ENCODE measurements at regions not wholly inside any gene's neighbourhood (a gene's known extent, or its start where the extent isn't known, plus 50 kb on each side); places are given as distances from the start of the nearest gene placed in this dataset.

- TF ChIP-seq POLR2AphosphoS5 (IDR thresholded peaks at IDR 0.05; ENCODE audit: insufficient read depth in 1 of 2, low read depth in 1 of 2) (no peak), CTCF (IDR thresholded peaks at IDR 0.05) (no peak), POLR2A (IDR thresholded peaks at IDR 0.05) (no peak)
Observed at GRCh38 chr16:62088731-62089410, 52.6 kb upstream of the CDH8 start.

All from vagina (tissue), 2 donors.